Psoas muscle (tissue), 7 donors: ENCODE measurements at regions not wholly inside any gene's neighbourhood (a gene's known extent, or its start where the extent isn't known, plus 50 kb on each side); places are given as distances from the start of the nearest gene placed in this dataset.

ENCODE experiments used
- ATAC-seq, 4 donors: fragments of 200-7000 bp; cut with Tn5 transposase; one replicate each; pipeline ENCODE4 v1.9.1; 2020; ENCODE audit warnings: moderate library complexity in 3 of 4, mild to moderate bottlenecking in 2 of 4
- DNase-seq, 2 donors: peaks; one replicate each; pipeline ENCODE4 v3.0.0-alpha.2; 2020
- H3K27ac ChIP-seq: fragments of 200-600 bp; one replicate; pipeline ENCODE4 v1.8.0; 2022
- H3K27me3 ChIP-seq, 3 donors: fragments of 200-600 bp in 1 of 3; one replicate each; pipeline versions ENCODE4 v1.6.1 to v1.8.0; 2013 to 2022; ENCODE audit warnings: low read length in 2 of 3, mild to moderate bottlenecking in 2 of 3, moderate library complexity in 1 of 3; ENCODE audit not compliant: insufficient read depth in 3 of 3
- H3K36me3 ChIP-seq, 2 donors: fragments of 200-600 bp in 1 of 2; one replicate each; pipeline versions ENCODE4 v1.6.1 to v1.8.0; 2013 to 2022; ENCODE audit warnings: low read depth in 1 of 2, mild to moderate bottlenecking in 1 of 2, moderate library complexity in 1 of 2; ENCODE audit not compliant: insufficient read depth in 1 of 2
- H3K4me1 ChIP-seq: fragments of 200-600 bp; one replicate; pipeline ENCODE4 v1.8.0; 2022
- H3K4me3 ChIP-seq: fragments of 200-600 bp; one replicate; pipeline ENCODE4 v1.8.0; 2022; ENCODE audit warnings: mild to moderate bottlenecking
- H3K9me3 ChIP-seq: fragments of 200-600 bp; one replicate; pipeline ENCODE4 v1.8.0; 2022
- CTCF ChIP-seq: fragments of 200-600 bp; IDR thresholded peaks from one replicate; pipeline ENCODE4 v1.8.0; 2022; ENCODE audit warnings: antibody characterized with exemption
- WGBS, 3 donors: extraction: QIAGEN DNeasy Blood & Tissue Kit; methylation state at CpG; one replicate each; pipeline versions ENCODE4 v1.1.6 to v1.1.7; 2013; 5-methylcytosine and 5-hydroxymethylcytosine counted together
- intact Hi-C, 2 donors: fragments of 100-400 bp; cut with DNase I; formaldehyde crosslinking; loops; one replicate each; pipeline versions ENCODE4 v1.11.0 to v1.14.2; 2022
- donor health status: healthy with polysubstance abuse.
- donor health status: DM: no; HTN: no; CAD: no; lungs with moderate emphysema.
- donor health status: Bipolar disorder and iron deficiency.
- donor health status: healthy.
- donor health status: DM: yes; HTN: yes; CAD: no.
- donor health status: DM: no; HTN: no; CAD: no.
- donor health status: DM: yes; HTN: yes; CAD: no.

- DNase-seq (peak; percentile 54 to 61), ATAC-seq (peak; percentile 91 to 98 (median 96))
- Histone ChIP-seq H3K4me3 (no peak overlapping the region), H3K36me3 (no peaks in the 10 kb centered on the region), H3K27me3 (no peaks in the 10 kb centered on the region), H3K27ac (no peak overlapping the region), H3K9me3 (no peaks in the 10 kb centered on the region), H3K4me1 (no peaks in the 10 kb centered on the region)
- peak; percentile 91 for TF ChIP-seq CTCF
- intact Hi-C loops = loop anchor here (2.0 to 10.0 kb wide), 5 partner anchors 146 to 1168 kb away; partner anchors contain the start of gene IGFBP3 (in 1 of the 2)
- WGBS, 3 donors = 14 to 18% (median 17%) methylated on average over 14 of the region's 14 CpGs
These were observed 493.4 kb downstream of the TNS3 start for GRCh38 chr7:47088329-47089067.

DNA sequence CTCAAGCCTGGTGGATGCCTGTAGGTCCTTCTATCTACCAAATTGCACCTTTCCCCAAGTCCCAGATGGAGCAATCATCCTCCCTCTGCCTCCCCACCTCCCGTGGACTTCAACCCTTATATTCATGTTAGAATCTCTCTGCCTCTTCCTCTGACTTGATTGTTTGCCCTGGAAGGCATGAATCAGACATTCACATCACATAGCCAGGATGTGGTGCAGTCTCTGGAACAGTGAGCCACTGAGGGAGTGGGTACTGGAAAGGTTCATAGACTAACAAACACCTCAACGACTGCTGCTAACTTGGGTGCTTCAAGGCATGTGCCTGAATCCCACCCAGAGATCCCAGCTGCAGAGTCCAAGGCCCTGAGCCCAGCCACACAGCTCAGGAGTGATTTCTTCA is 494.0 kb downstream of the TNS3 start:
- DNase-seq (no peak), ATAC-seq (no peak)
- H3K4me3 ChIP-seq = no peak overlapping the region
- no peaks in the 10 kb centered on the region for H3K4me1 ChIP-seq
- intact Hi-C loops = loop anchor here (2.0 to 10.0 kb wide), 5 partner anchors 146 to 1167 kb away; partner anchors contain the start of gene IGFBP3 (in 1 of the 2)
- H3K9me3 ChIP-seq = no peaks in the 10 kb centered on the region
- WGBS, 3 donors = 68 to 80% (median 71%) methylated on average over 2 of the region's 2 CpGs
- H3K27ac ChIP-seq = no peak overlapping the region
- no peak for TF ChIP-seq CTCF
- no peaks in the 10 kb centered on the region for H3K36me3 ChIP-seq
- H3K27me3 ChIP-seq = no peaks in the 10 kb centered on the region

GRCh38 chr7:47085491-47086275 is 496.2 kb downstream of the TNS3 start:
- WGBS, 3 donors = 95 to 99% (median 96%) methylated on average over 1 of the region's 1 CpG
- no peak overlapping the region for H3K4me3 ChIP-seq
- ATAC-seq (no peak), DNase-seq (no peak)
- no peaks in the 10 kb centered on the region for H3K9me3 ChIP-seq
- H3K27me3 ChIP-seq = no peaks in the 10 kb centered on the region
- H3K27ac ChIP-seq = no peak overlapping the region
- intact Hi-C loops = loop anchor here in 1 of 2 donors (5.0 to 10.0 kb wide), 3 partner anchors 143 to 731 kb away; no protein-coding TSS in a partner anchor
- TF ChIP-seq CTCF = no peak
- H3K4me1 ChIP-seq = no peaks in the 10 kb centered on the region
- no peaks in the 10 kb centered on the region for H3K36me3 ChIP-seq

DNA sequence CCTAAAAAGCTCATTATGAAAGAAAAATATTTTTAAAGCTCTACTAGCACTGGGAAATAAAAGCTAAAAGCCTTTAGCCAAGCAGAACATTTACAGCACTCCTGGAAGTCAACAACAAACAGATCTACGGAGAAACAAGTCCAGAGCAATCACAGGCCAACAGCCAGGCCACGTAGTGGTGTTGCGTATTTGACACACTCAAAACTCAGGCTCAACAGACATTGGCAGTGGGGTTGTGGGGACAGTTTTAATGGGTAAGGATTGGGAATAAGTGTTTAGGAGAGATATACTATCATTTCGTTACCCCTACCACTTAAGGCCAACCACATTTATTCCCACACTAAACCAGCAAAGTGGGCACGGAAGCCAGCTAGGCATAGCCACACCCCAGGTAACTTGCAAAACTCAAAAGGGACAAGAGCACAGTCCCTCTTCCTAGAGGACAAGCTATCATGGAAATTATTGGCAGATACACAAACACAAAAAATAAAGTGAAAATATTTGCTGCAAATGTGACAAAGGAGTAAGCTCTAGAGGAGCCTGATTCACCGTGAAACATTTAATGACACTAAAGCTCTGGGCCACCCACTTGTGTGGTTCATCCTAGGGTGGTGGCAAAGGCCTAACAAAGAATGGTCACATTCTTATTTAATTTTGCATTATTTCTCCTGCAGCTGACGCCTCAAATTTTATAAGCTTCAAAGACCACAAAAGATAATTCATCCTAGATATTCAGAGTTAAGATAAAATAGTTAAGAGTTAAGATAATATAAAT is 498.2 kb downstream of the TNS3 start:
- 69 to 87% (median 79%) methylated on average over 7 of the region's 7 CpGs for WGBS, 3 donors
- no peak overlapping the region for H3K27ac ChIP-seq
- ATAC-seq = no peak
- DNase-seq = no peak
- H3K27me3 ChIP-seq = no peaks in the 10 kb centered on the region
- no peaks in the 10 kb centered on the region for H3K9me3 ChIP-seq
- intact Hi-C loops = loop anchor here in 1 of 2 donors (10.0 kb wide), 2 partner anchors 309 to 729 kb away; no protein-coding TSS in a partner anchor
- H3K4me1 ChIP-seq = no peaks in the 10 kb centered on the region
- H3K36me3 ChIP-seq = no peaks in the 10 kb centered on the region
- no peak overlapping the region for H3K4me3 ChIP-seq
- TF ChIP-seq CTCF = no peak
